AG04450 (cell line): ENCODE measurements at regions not wholly inside any gene's neighbourhood (a gene's known extent, or its start where the extent isn't known, plus 50 kb on each side); places are given as distances from the start of the nearest gene placed in this dataset.
"Not testable (repeated sequence)": the region's sequence is repeated elsewhere in the genome, so short reads cannot be mapped to it uniquely, and the experiment has no call there.

Source experiments
- CTCF ChIA-PET: fragments of 300-600, 350-600 bp; formaldehyde crosslinking; extraction: SDS; loops from one replicate; lab custom pipeline; 2022; ENCODE audit warnings: antibody characterized with exemption, inconsistent platforms; lab: Charles Lee
- POLR2A ChIA-PET: fragments of 350-600 bp; formaldehyde crosslinking; extraction: SDS; loops from one replicate; lab custom pipeline; 2021; ENCODE audit warnings: antibody characterized with exemption, inconsistent platforms; lab: Yijun Ruan, JAX
- DNase-seq: peaks from one replicate; pipeline ENCODE4 v3.0.0-alpha.2; 2011; ENCODE audit warnings: low read depth, low spot score
- H3K27ac ChIP-seq: one replicate; pipeline ENCODE4 v1.5.1; 2012; ENCODE audit warnings: low read depth, low read length, control low read depth
- H3K27me3 ChIP-seq: one replicate; pipeline ENCODE4 v1.6.0; 2012; ENCODE audit warnings: low read length; ENCODE audit not compliant: control insufficient read depth, insufficient read depth
- H3K4me3 ChIP-seq: 2 replicates; pipeline ENCODE4 v1.5.1; 2011; ENCODE audit warnings: mild to moderate bottlenecking, low read depth, low read length, control low read depth
- H3K9me3 ChIP-seq: 2 replicates; pipeline ENCODE4 v1.5.1; 2012; ENCODE audit warnings: low read length; ENCODE audit not compliant: control insufficient read depth, insufficient read depth
- CTCF ChIP-seq: IDR thresholded peaks from 2 replicates; pipeline ENCODE4 v1.5.1; 2011; ENCODE audit warnings: low read depth, low read length, control low read depth, inconsistent platforms

- no peaks in the 10 kb centered on the region for H3K27me3 ChIP-seq
- CTCF ChIA-PET: no interaction called here
- no peak overlapping the region for H3K4me3 ChIP-seq
- TF ChIP-seq CTCF: no peak
- no peak overlapping the region for H3K27ac ChIP-seq
- peaks cover 6% of the 10 kb centered on the region; the same call in 1 of the 2 replicates for H3K9me3 ChIP-seq
- POLR2A ChIA-PET: no interaction called here
- no peak for DNase-seq
Observed at GRCh38 chr7:52615021-52615695, 420.3 kb upstream of the POM121L12 start.

GRCh38 chr7:52609511-52609910 is 425.9 kb upstream of the POM121L12 start:
- no peak for TF ChIP-seq CTCF
- H3K27ac ChIP-seq: no peak overlapping the region
- ChIA-PET CTCF (no interaction called here), POLR2A (no interaction called here)
- H3K4me3 ChIP-seq: no peak overlapping the region
- no peak for DNase-seq
- no peaks in the 10 kb centered on the region for H3K27me3 ChIP-seq
- H3K9me3 ChIP-seq: peaks cover 13% of the 10 kb centered on the region

GRCh38 chr7:52592698-52593097 is 442.7 kb upstream of the POM121L12 start:
- no peak for TF ChIP-seq CTCF
- CTCF ChIA-PET: no interaction called here
- Histone ChIP-seq H3K4me3 (no peak overlapping the region), H3K27me3 (no peaks in the 10 kb centered on the region), H3K9me3 (peaks cover 16% of the 10 kb centered on the region), H3K27ac (no peak overlapping the region)
- POLR2A ChIA-PET: no interaction called here
- no peak for DNase-seq

GRCh38 chr7:52586704-52587103 is 448.7 kb upstream of the POM121L12 start:
- H3K9me3 ChIP-seq: peaks cover 5% of the 10 kb centered on the region; the same call in 1 of the 2 replicates
- CTCF ChIA-PET: no interaction called here
- H3K4me3 ChIP-seq: no peak overlapping the region
- no peaks in the 10 kb centered on the region for H3K27me3 ChIP-seq
- POLR2A ChIA-PET: no interaction called here
- TF ChIP-seq CTCF: no peak
- DNase-seq: no peak
- H3K27ac ChIP-seq: no peak overlapping the region

- no peak overlapping the region for H3K4me3 ChIP-seq
- no peak for TF ChIP-seq CTCF
- POLR2A ChIA-PET: no interaction called here
Observed at GRCh38 chr7:52584041-52584440, 451.4 kb upstream of the POM121L12 start.

GRCh38 chr7:52573141-52573540 is 462.3 kb upstream of the POM121L12 start:
- H3K9me3 ChIP-seq, H3K4me3 ChIP-seq, DNase-seq, H3K27me3 ChIP-seq, POLR2A ChIA-PET, CTCF ChIA-PET, H3K27ac ChIP-seq: not testable (repeated sequence)

More at GRCh38 chr7:52584041-52584440, 451.4 kb upstream of the POM121L12 start:
- Histone ChIP-seq H3K27ac (no peak overlapping the region), H3K27me3 (no peaks in the 10 kb centered on the region), H3K9me3 (peaks cover 5% of the 10 kb centered on the region)
- CTCF ChIA-PET: no interaction called here
- DNase-seq: no peak
